ENCODE measurements at regions not wholly inside any gene's neighbourhood (a gene's known extent, or its start where the extent isn't known, plus 50 kb on each side); places are given as distances from the start of the nearest gene placed in this dataset.
A peak's percentile ranks its signal among the peaks of the same experiment; 100 is the strongest.
"Not testable (repeated sequence)": the region's sequence is repeated elsewhere in the genome, so short reads cannot be mapped to it uniquely, and the experiment has no call there.

DNA sequence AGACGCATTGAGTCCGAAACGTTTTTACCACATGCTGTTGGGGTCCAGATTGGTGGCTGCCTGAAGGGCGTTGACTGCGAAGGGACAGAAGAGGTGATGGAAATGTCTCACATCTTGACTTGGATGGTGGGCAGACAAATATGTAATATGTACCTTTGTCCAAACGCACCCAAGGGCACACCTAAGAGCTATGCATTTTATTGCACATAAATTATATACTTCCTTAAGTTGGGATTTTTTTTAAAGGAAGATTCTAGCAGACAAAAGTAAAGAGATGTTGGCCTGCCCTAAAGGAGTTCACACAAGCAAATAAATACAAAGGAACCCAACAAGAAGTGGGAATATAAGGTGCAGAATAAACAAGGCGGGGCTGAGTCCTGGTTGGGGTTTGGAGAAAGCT is 91.1 kb upstream of the TBL1X start:
- no peaks in the 10 kb centered on the region for H3K27me3 ChIP-seq (ENCODE audit: control insufficient read depth, insufficient read depth, low read length)
- no peak for TF ChIP-seq CTCF (IDR thresholded peaks at IDR 0.05; ENCODE audit: insufficient read depth, low read length, poor library complexity, severe bottlenecking)
- no peak for DNase-seq (ENCODE audit: low read depth)
- no peaks in the 10 kb centered on the region for H3K36me3 ChIP-seq (ENCODE audit: control insufficient read depth, insufficient read depth, low read length)
- no peak overlapping the region for H3K4me3 ChIP-seq (ENCODE audit: low read depth, low read length)

DNA sequence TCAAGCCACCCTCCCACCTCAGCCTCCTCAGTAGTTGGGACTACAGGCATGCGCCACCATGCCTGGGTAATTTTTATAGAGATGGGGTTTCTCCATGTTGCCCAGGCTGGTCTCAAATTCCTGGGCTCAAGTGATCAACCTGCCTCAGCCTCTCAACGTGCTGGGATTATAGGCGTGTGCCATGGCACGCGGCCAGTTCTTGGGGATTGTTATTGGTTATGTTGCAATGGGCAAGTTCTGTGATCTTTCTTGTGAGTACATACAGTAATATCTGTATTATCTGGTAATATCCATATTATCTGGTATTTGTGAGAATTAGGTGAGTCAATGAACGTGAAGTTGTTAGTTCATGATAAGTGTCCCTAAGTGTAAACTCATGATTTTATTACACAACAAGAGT is 90.3 kb upstream of the TBL1X start:
- Histone ChIP-seq H3K36me3 (ENCODE audit: control insufficient read depth, insufficient read depth, low read length) (no peaks in the 10 kb centered on the region), H3K4me3 (ENCODE audit: low read depth, low read length) (no peak overlapping the region), H3K27me3 (ENCODE audit: control insufficient read depth, insufficient read depth, low read length) (no peaks in the 10 kb centered on the region)
- no peak for DNase-seq (ENCODE audit: low read depth)
- TF ChIP-seq CTCF (IDR thresholded peaks at IDR 0.05; ENCODE audit: insufficient read depth, low read length, poor library complexity, severe bottlenecking), result no peak

DNA sequence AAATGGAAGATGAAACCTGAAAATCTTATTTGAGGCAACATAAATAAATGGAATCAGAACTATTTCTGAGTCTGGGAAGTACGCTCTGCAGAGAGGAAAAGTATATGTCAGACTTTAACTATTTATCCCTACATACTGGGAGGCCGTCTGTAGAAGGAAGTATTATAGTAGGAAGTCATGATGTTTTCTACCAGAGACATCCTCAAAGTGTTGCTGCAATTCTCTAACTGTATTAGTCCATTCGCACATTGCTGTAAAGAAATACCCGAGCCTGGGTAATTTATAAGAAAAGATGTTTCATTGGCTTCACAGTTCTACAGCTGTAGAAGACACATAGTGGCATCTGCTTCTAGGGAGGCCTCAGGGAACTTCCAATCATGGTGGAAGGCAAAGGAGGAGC is 88.7 kb upstream of the TBL1X start:
- no peak for DNase-seq (ENCODE audit: low read depth)
- Histone ChIP-seq H3K27me3 (ENCODE audit: control insufficient read depth, insufficient read depth, low read length) (no peaks in the 10 kb centered on the region), H3K4me3 (ENCODE audit: low read depth, low read length) (no peak overlapping the region), H3K36me3 (ENCODE audit: control insufficient read depth, insufficient read depth, low read length) (no peaks in the 10 kb centered on the region)
- no peak for TF ChIP-seq CTCF (IDR thresholded peaks at IDR 0.05; ENCODE audit: insufficient read depth, low read length, poor library complexity, severe bottlenecking)

DNA sequence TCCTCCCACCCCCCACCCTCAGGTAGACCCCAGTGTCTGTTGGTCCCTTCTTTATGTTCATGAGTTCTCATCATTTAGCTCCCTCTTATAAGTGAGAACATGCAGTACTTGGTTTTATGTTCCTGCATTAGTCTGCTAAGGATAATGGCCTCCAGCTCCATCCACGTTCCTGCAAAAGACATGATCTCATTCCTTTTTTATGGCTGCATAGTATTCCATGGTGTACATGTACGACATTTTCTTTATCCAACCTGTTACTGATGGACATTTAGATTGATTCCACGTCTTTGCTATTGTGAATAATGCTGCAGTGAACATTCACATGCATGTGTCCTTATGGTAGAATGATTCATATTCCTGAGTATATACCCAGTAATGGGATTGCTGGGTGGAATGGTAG is 87.6 kb upstream of the TBL1X start:
- not testable (repeated sequence) for H3K4me3 ChIP-seq (ENCODE audit: low read depth, low read length); H3K27me3 ChIP-seq (ENCODE audit: control insufficient read depth, insufficient read depth, low read length); DNase-seq (ENCODE audit: low read depth); H3K36me3 ChIP-seq (ENCODE audit: control insufficient read depth, insufficient read depth, low read length)

- DNase-seq (ENCODE audit: low read depth), result no peak
- Histone ChIP-seq H3K27me3 (ENCODE audit: control insufficient read depth, insufficient read depth, low read length) (no peaks in the 10 kb centered on the region), H3K4me3 (ENCODE audit: low read depth, low read length) (no peak overlapping the region), H3K36me3 (ENCODE audit: control insufficient read depth, insufficient read depth, low read length) (no peaks in the 10 kb centered on the region)
- TF ChIP-seq CTCF (IDR thresholded peaks at IDR 0.05; ENCODE audit: insufficient read depth, low read length, poor library complexity, severe bottlenecking), result no peak
Measured at GRCh38 chrX:9378980-9379696, 85.7 kb upstream of the TBL1X start.

DNA sequence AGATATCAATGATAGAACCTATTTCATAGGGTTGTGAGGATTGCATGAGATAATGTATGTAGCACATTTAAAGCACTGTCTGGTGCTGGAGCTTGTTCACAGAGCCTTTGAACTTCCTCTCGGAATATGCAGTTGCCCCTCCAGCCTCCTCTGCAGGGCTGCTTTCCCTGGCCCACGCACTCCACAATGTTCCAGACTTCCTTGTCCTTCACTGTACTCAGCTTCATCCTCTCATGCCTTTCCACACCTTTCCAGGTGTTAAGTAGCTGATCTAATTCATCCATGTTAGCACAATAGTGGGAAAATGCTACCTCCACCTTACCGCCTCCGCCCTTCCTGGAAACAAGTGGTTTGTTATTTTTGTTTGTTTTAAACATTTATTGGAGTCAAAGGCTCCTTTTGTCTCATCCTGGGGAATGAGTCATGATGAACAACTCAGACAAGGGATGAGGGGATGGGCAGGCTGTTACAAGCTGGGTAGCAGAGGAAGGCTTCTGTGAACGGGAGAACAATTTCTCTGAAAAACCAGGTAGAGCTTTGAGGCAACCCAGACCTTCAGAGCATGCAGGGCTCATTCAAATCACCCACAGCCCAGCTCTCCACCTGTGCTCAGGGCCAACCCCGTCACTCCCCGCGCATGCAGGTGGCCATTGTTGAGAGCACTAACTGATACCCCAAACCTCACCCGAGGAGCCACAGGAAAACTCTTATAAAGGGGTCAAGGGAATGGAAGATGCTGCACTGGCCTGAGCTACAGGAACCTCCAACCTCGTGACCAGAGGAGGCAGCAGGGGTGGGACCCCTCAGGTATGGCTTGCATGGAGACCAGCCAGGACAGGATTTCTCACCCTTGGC is 84.9 kb upstream of the TBL1X start:
- TF ChIP-seq CTCF (IDR thresholded peaks at IDR 0.05; ENCODE audit: insufficient read depth, low read length, poor library complexity, severe bottlenecking), result no peak
- no peaks in the 10 kb centered on the region for H3K27me3 ChIP-seq (ENCODE audit: control insufficient read depth, insufficient read depth, low read length)
- peak; percentile 12 for DNase-seq (ENCODE audit: low read depth)
- no peaks in the 10 kb centered on the region for H3K36me3 ChIP-seq (ENCODE audit: control insufficient read depth, insufficient read depth, low read length)
- no peak overlapping the region for H3K4me3 ChIP-seq (ENCODE audit: low read depth, low read length)
